ENCODE measurements at regions not wholly inside any gene's neighbourhood (a gene's known extent, or its start where the extent isn't known, plus 50 kb on each side); places are given as distances from the start of the nearest gene placed in this dataset.

DNA sequence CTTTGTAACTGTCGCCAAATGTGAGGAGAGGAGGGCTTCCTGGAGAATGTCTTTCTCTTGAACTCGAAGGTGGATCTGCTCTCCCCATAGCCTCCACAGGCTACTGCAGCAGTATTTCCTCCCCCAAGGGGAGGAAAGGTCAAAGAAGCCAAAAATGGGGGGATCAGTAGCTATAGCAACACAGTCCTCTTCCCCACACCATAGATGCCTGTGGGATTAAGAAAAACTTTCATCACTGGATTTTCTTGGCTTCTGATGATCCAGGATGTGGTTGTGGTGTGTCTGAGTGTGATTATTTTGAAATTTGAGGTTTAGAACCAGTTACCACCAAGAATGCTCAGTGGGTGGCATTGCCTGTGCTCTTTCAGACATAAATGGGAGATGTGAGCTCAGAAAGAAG, 140.1 kb upstream of the SPACA1 start:
- 69% methylated on average over 2 of the region's 2 CpGs for WGBS
- H3K36me3 ChIP-seq (ENCODE audit: control insufficient read depth in 2 of 2, insufficient read depth in 2 of 2, low read length in 1 of 2) = no peaks in the 10 kb centered on the region
- H3K4me1 ChIP-seq (ENCODE audit: control insufficient read depth in 2 of 2, insufficient read depth in 2 of 2, low read length in 2 of 2) = no peaks in the 10 kb centered on the region
- no peaks in the 10 kb centered on the region for H3K27me3 ChIP-seq (ENCODE audit: control insufficient read depth in 2 of 2, insufficient read depth in 1 of 2, low read length in 1 of 2)
- peak in 4 of 9 donors; percentile 5 to 58 (median 10) for DNase-seq (ENCODE audit: low read depth in 6 of 9, low spot score in 9 of 9)
- H3K4me3 ChIP-seq (ENCODE audit: low read length in 2 of 2) = no peak overlapping the region
- H3K9me3 ChIP-seq (ENCODE audit: control insufficient read depth in 2 of 2, insufficient read depth in 1 of 2, low read length in 1 of 2) = no peaks in the 10 kb centered on the region
- no peak overlapping the region for H3K27ac ChIP-seq (ENCODE audit: low read depth in 1 of 2, low read length in 1 of 2)

DNA sequence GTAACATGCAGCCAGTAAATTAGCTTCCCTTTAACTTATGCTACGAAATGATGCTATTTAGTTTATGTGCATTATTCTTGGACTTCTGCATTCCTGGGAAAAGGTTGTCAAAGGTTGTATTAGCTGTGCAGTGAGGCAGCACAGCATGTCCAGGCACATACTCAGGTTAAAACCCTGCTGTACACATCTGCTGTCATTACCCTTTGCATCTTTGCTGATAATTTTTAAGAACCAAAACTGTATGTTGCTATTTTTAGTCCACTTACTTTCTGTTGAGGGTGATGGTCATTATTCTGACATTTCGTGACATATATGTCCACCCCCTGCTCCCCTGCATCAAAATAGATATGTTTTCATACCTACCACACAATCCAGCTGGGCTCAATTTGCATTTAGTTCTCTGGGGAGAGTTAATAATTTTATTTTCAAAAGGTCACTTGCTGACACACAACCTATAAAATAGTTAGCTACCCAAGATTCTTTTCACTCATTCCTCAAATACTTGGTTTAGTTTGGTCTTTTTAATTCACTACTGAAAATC, 142.5 kb upstream of the SPACA1 start:
- Histone ChIP-seq H3K9me3 (ENCODE audit: control insufficient read depth in 2 of 2, insufficient read depth in 1 of 2, low read length in 1 of 2) (no peaks in the 10 kb centered on the region), H3K27me3 (ENCODE audit: control insufficient read depth in 2 of 2, insufficient read depth in 1 of 2, low read length in 1 of 2) (no peaks in the 10 kb centered on the region), H3K36me3 (ENCODE audit: control insufficient read depth in 2 of 2, insufficient read depth in 2 of 2, low read length in 1 of 2) (no peaks in the 10 kb centered on the region), H3K27ac (ENCODE audit: low read depth in 1 of 2, low read length in 1 of 2) (no peak overlapping the region), H3K4me1 (ENCODE audit: control insufficient read depth in 2 of 2, insufficient read depth in 2 of 2, low read length in 2 of 2) (no peaks in the 10 kb centered on the region), H3K4me3 (ENCODE audit: low read length in 2 of 2) (no peak overlapping the region)
- no peak for DNase-seq (ENCODE audit: low read depth in 6 of 9, low spot score in 9 of 9)
- WGBS = 85% methylated on average over 2 of the region's 2 CpGs

DNA sequence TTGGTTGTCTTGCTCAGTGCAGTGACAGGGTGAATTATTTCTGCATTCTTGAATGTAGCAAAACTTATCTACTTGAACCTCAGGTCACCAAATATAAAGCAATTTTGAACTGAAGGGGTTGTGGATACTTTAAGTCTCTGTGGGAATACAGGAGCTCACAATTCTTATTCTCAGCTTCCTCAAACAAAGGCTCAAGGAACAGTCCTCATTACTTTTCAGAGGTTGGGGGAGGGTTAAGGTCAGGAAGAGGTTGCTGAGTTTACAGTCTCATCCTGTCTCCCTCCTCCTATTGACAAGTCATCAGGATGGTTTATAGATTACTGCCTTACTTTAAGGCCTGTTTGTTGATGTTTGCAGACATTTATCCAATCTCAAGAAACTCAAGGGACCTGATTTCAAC, 143.6 kb upstream of the SPACA1 start:
- Histone ChIP-seq H3K9me3 (ENCODE audit: control insufficient read depth in 2 of 2, insufficient read depth in 1 of 2, low read length in 1 of 2) (no peaks in the 10 kb centered on the region), H3K27ac (ENCODE audit: low read depth in 1 of 2, low read length in 1 of 2) (no peak overlapping the region), H3K4me3 (ENCODE audit: low read length in 2 of 2) (no peak overlapping the region)

DNA sequence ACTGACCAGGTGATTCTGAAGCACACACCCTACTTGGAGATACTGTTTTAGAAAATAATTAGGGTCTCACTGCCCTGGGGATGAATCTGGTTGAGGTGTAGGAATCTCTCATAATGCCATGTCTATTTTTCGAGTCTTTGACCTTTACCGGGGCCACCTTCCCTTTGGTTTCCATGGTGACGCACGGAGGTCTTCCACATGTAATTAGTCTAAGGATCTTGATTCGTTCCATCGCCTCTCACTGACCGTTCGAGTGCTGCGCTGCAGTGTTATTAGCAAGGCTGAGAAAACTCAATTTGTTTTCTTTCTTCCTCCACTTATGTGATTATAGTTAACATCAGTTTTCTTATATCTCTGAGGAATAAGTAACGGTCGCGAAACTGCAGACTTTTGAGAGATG, 144.3 kb upstream of the SPACA1 start:
- WGBS = 96% methylated on average over 12 of the region's 12 CpGs
- no peak overlapping the region for H3K4me3 ChIP-seq (ENCODE audit: low read length in 2 of 2)
- no peaks in the 10 kb centered on the region for H3K27me3 ChIP-seq (ENCODE audit: control insufficient read depth in 2 of 2, insufficient read depth in 1 of 2, low read length in 1 of 2)
- DNase-seq (ENCODE audit: low read depth in 6 of 9, low spot score in 9 of 9) = no peak
- no peaks in the 10 kb centered on the region for H3K9me3 ChIP-seq (ENCODE audit: control insufficient read depth in 2 of 2, insufficient read depth in 1 of 2, low read length in 1 of 2)
- H3K4me1 ChIP-seq (ENCODE audit: control insufficient read depth in 2 of 2, insufficient read depth in 2 of 2, low read length in 2 of 2) = no peaks in the 10 kb centered on the region
- no peak overlapping the region for H3K27ac ChIP-seq (ENCODE audit: low read depth in 1 of 2, low read length in 1 of 2)
- no peaks in the 10 kb centered on the region for H3K36me3 ChIP-seq (ENCODE audit: control insufficient read depth in 2 of 2, insufficient read depth in 2 of 2, low read length in 1 of 2)

More for the DNA sequence above, 143.6 kb upstream of the SPACA1 start:
- no peak for DNase-seq (ENCODE audit: low read depth in 6 of 9, low spot score in 9 of 9)
- Histone ChIP-seq H3K27me3 (ENCODE audit: control insufficient read depth in 2 of 2, insufficient read depth in 1 of 2, low read length in 1 of 2) (no peaks in the 10 kb centered on the region), H3K36me3 (ENCODE audit: control insufficient read depth in 2 of 2, insufficient read depth in 2 of 2, low read length in 1 of 2) (no peaks in the 10 kb centered on the region), H3K4me1 (ENCODE audit: control insufficient read depth in 2 of 2, insufficient read depth in 2 of 2, low read length in 2 of 2) (no peaks in the 10 kb centered on the region)

DNA sequence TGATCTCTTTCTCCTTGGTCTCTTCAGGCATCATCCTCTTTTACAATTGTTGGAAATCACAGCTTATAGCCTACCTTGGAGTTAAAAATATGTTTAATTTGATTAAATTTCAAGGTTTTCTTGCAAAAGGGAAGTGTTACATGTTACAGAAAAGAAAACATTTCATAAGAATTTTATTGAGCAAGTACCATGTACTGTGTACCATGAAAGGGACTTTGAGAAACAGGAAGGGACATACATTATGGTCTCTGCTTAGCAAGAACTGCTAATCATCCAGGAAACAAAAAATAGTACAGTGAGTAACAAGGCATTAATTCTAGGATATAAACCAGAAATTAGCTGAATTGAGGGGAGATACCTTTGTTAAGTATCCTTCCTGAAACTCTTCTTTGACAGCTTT, 145.3 kb upstream of the SPACA1 start:
- no peak overlapping the region for H3K4me3 ChIP-seq (ENCODE audit: low read length in 2 of 2)
- no peaks in the 10 kb centered on the region for H3K4me1 ChIP-seq (ENCODE audit: control insufficient read depth in 2 of 2, insufficient read depth in 2 of 2, low read length in 2 of 2)
- no peaks in the 10 kb centered on the region for H3K36me3 ChIP-seq (ENCODE audit: control insufficient read depth in 2 of 2, insufficient read depth in 2 of 2, low read length in 1 of 2)
- H3K27me3 ChIP-seq (ENCODE audit: control insufficient read depth in 2 of 2, insufficient read depth in 1 of 2, low read length in 1 of 2) = no peaks in the 10 kb centered on the region
- H3K27ac ChIP-seq (ENCODE audit: low read depth in 1 of 2, low read length in 1 of 2) = no peak overlapping the region
- no peaks in the 10 kb centered on the region for H3K9me3 ChIP-seq (ENCODE audit: control insufficient read depth in 2 of 2, insufficient read depth in 1 of 2, low read length in 1 of 2)
- DNase-seq (ENCODE audit: low read depth in 6 of 9, low spot score in 9 of 9) = no peak

DNA sequence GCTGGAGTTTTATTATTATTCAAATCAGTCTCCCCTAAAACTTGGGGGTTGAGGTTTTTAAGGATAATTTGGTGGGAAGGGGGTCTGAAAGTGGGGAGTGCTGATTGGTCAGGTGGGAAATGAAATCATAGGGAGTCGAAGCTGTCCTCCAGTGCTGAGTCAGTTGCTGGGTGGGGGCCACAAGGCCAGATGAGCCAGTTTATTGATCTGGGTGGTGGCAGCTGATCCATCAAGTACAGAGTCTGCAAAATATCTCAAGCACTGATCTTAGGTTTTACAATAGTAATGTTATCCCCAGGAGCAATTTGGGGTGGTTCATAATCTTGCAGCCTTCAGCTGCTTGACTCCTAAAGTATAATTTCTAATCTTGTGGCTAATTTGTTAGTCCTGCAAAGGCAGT, 146.0 kb upstream of the SPACA1 start:
- 98% methylated on average over 1 of the region's 1 CpG for WGBS
- Histone ChIP-seq H3K9me3 (ENCODE audit: control insufficient read depth in 2 of 2, insufficient read depth in 1 of 2, low read length in 1 of 2) (no peaks in the 10 kb centered on the region), H3K4me3 (ENCODE audit: low read length in 2 of 2) (no peak overlapping the region), H3K4me1 (ENCODE audit: control insufficient read depth in 2 of 2, insufficient read depth in 2 of 2, low read length in 2 of 2) (no peaks in the 10 kb centered on the region), H3K27me3 (ENCODE audit: control insufficient read depth in 2 of 2, insufficient read depth in 1 of 2, low read length in 1 of 2) (no peaks in the 10 kb centered on the region), H3K36me3 (ENCODE audit: control insufficient read depth in 2 of 2, insufficient read depth in 2 of 2, low read length in 1 of 2) (no peaks in the 10 kb centered on the region), H3K27ac (ENCODE audit: low read depth in 1 of 2, low read length in 1 of 2) (no peak overlapping the region)
- no peak for DNase-seq (ENCODE audit: low read depth in 6 of 9, low spot score in 9 of 9)

DNA sequence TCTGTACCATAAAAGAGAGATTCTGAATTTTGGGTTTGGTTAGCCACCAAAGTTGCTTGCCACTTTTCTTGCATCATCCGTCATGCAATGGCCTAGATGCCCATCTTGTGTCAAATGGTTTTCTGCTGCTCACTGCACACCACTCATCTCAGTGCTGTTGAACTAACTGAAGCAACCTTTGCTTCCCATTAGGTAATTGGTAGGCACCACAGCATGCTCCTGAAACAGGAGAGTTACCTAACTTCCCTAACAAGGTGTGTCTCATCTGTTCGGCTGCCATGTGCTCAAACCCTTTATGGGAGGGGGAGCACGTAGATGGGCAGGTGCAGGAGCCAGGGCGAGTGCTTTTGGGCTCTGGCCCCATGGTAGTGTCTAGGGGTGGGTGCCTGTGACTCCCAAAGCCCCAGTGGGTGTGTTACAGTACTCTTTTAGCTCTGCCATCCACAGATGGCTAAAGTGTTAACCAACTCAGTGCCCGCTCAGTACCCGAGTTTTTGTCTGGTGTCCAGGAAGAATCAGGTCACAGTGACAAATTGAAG, 147.4 kb upstream of the SPACA1 start:
- Histone ChIP-seq H3K27ac (ENCODE audit: low read depth in 1 of 2, low read length in 1 of 2) (no peak overlapping the region), H3K36me3 (ENCODE audit: control insufficient read depth in 2 of 2, insufficient read depth in 2 of 2, low read length in 1 of 2) (no peaks in the 10 kb centered on the region), H3K4me1 (ENCODE audit: control insufficient read depth in 2 of 2, insufficient read depth in 2 of 2, low read length in 2 of 2) (no peaks in the 10 kb centered on the region), H3K4me3 (ENCODE audit: low read length in 2 of 2) (no peak overlapping the region), H3K9me3 (ENCODE audit: control insufficient read depth in 2 of 2, insufficient read depth in 1 of 2, low read length in 1 of 2) (no peaks in the 10 kb centered on the region), H3K27me3 (ENCODE audit: control insufficient read depth in 2 of 2, insufficient read depth in 1 of 2, low read length in 1 of 2) (no peaks in the 10 kb centered on the region)
- 93% methylated on average over 6 of the region's 6 CpGs for WGBS
- no peak for DNase-seq (ENCODE audit: low read depth in 6 of 9, low spot score in 9 of 9)

DNA sequence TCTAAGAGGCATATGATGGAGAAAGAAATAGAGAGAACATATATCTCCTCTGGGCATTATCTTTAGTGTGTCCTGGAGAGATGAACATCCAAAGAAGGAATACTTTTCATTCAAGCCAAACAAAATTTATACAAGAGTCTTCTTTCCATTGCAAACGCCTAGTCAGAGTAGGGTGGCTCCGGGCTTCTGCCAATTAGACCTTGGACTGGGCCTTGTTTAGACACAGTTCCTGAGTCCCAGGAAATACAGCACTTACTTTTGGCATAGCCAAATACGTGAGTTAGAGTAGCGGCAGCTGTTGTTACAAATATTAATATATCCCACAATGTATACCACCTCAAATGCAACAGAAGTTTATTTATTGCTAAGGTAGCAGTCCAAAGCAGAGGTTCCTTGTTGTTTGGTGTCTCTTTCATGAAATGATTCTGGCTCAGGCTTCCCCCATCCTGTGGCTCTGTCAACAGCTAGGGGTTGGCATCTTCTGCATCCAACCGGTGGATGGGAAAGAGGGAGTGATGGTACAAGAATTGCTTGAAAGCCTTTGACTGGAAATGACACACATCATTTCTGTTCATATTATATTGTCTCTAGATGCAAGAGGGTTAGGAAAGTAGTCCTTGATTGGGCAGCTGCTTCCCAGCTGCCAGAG, 148.0 kb upstream of the SPACA1 start:
- no peaks in the 10 kb centered on the region for H3K27me3 ChIP-seq (ENCODE audit: control insufficient read depth in 2 of 2, insufficient read depth in 1 of 2, low read length in 1 of 2)
- 95% methylated on average over 5 of the region's 5 CpGs for WGBS
- H3K9me3 ChIP-seq (ENCODE audit: control insufficient read depth in 2 of 2, insufficient read depth in 1 of 2, low read length in 1 of 2) = no peaks in the 10 kb centered on the region
- H3K27ac ChIP-seq (ENCODE audit: low read depth in 1 of 2, low read length in 1 of 2) = no peak overlapping the region
- H3K4me3 ChIP-seq (ENCODE audit: low read length in 2 of 2) = no peak overlapping the region
- no peak for DNase-seq (ENCODE audit: low read depth in 6 of 9, low spot score in 9 of 9)
- no peaks in the 10 kb centered on the region for H3K36me3 ChIP-seq (ENCODE audit: control insufficient read depth in 2 of 2, insufficient read depth in 2 of 2, low read length in 1 of 2)
- H3K4me1 ChIP-seq (ENCODE audit: control insufficient read depth in 2 of 2, insufficient read depth in 2 of 2, low read length in 2 of 2) = no peaks in the 10 kb centered on the region

DNA sequence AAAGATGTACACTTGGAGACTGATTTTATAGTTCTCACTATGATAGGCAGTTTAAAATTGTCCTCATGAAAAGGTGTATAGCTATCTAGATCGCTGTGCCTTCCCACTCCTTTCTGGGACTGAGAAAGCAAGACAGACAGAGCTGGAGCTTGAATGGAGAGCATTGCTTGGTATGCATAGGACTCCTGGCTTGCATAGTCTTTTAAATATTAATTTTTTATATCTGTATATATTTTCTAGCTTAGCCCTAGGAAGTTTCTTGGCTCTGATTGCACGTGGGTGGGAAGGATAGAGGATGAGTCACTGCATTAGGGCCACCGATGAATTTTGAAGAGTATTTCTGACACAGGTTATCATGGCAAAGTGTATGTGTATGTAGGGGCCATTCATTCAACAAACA, 150.0 kb upstream of the SPACA1 start:
- Histone ChIP-seq H3K27ac (ENCODE audit: low read depth in 1 of 2, low read length in 1 of 2) (no peak overlapping the region), H3K27me3 (ENCODE audit: control insufficient read depth in 2 of 2, insufficient read depth in 1 of 2, low read length in 1 of 2) (no peaks in the 10 kb centered on the region), H3K9me3 (ENCODE audit: control insufficient read depth in 2 of 2, insufficient read depth in 1 of 2, low read length in 1 of 2) (no peaks in the 10 kb centered on the region), H3K4me3 (ENCODE audit: low read length in 2 of 2) (no peak overlapping the region), H3K36me3 (ENCODE audit: control insufficient read depth in 2 of 2, insufficient read depth in 2 of 2, low read length in 1 of 2) (no peaks in the 10 kb centered on the region), H3K4me1 (ENCODE audit: control insufficient read depth in 2 of 2, insufficient read depth in 2 of 2, low read length in 2 of 2) (no peaks in the 10 kb centered on the region)
- WGBS = 86% methylated on average over 3 of the region's 3 CpGs
- DNase-seq (ENCODE audit: low read depth in 6 of 9, low spot score in 9 of 9) = no peak

Data from thymus (tissue), 11 donors.